HG03103 (cell line): ENCODE measurements at regions not wholly inside any gene's neighbourhood (a gene's known extent, or its start where the extent isn't known, plus 50 kb on each side); places are given as distances from the start of the nearest gene placed in this dataset.
A peak's percentile ranks its signal among the peaks of the same experiment; 100 is the strongest.

Experiments used
- ATAC-seq: cut with Tn5 transposase; IDR thresholded peaks from one replicate; pipeline ENCODE4 v1.9.1; 2021; ENCODE audit warnings: low read depth; ENCODE audit not compliant: unreplicated experiment

DNA sequence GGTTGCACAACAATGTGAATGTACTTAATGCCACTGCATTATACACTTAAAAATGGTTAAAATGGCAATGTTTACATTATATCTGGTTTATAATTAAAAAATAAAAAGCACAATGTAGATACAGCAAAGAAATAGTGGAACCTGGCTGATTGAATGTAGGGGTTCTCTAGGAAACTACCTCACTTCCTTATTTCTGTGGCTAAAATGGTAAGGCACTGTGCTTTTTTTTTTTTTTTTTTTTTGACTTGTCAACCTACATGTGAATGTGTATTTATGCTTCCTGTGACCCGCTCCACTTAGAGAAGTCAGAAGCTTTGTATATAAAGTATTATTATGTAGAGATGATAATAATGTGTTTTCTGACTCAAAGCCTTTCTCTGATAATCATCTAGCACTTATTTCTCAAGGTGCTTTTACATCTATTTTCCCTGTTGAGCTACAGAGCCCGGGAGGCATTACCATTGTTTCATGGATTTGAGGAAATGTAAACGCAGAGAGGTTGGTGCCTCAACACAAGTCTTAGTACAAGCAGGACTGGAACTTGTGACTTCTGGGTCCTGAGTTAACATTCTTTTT lies 55.0 kb downstream of the SOX4 start:
- peak; percentile 59 for ATAC-seq

DNA sequence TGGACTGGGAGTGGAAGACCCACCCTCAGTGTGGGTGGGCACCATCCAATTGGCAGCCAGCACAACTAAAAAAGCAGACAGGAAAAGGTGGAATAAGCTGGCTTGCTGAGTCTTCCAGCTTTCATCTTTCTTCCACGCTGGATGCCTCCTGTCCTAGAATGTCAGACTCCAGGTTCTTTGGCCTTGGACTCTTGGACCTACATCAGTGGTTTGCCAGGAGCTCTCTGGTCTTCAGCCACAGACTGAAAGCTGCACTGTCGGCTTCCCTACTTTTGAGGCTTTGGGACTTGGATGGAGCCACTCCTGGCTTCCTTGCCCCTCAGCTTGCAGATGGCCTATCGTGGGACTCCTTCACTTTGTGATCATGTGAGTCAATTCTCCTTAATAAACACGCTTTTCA lies 59.8 kb downstream of the SOX4 start:
- ATAC-seq, result no peak

DNA sequence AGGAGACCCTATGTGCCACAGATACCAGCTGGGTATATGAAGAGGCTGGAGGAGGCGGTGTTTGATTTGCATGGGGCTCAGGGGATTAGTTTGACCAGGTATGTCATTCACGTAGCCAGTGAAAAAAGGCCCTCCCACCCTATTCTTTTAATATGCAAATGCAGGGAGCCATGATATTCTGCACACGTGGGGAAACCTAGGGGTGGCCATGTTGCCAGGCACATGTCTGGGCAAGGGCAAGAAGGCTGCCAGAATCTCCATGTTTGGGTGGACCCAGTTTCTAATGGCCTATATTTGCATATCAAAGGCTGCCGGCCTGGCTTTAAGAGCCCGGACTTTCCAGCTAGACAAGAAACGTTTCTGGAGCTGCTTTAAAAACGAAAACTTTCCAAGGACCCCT lies 60.4 kb downstream of the SOX4 start:
- ATAC-seq, result no peak

DNA sequence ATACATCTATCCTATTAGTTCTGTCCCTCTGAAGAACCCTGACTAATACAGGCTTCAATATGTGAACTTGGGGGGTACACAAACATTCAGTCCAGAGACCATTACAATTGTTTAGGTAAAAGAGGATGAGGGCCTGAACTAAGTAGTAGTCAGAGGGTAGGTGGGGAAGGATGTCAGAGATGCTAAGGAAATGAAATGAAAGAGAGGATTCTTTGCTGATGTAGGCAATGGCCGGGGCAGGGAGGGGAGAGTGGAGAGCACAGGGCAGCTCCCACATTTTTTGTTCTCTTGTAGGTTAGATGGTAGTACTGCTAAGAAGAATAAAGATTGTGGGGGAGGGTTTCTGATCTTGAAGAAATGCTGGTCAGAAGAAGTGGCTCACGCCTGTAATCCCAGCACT lies 60.8 kb downstream of the SOX4 start:
- no peak for ATAC-seq

GRCh38 chr6:21663966-21664313 lies 70.4 kb downstream of the SOX4 start:
- ATAC-seq, result no peak

DNA sequence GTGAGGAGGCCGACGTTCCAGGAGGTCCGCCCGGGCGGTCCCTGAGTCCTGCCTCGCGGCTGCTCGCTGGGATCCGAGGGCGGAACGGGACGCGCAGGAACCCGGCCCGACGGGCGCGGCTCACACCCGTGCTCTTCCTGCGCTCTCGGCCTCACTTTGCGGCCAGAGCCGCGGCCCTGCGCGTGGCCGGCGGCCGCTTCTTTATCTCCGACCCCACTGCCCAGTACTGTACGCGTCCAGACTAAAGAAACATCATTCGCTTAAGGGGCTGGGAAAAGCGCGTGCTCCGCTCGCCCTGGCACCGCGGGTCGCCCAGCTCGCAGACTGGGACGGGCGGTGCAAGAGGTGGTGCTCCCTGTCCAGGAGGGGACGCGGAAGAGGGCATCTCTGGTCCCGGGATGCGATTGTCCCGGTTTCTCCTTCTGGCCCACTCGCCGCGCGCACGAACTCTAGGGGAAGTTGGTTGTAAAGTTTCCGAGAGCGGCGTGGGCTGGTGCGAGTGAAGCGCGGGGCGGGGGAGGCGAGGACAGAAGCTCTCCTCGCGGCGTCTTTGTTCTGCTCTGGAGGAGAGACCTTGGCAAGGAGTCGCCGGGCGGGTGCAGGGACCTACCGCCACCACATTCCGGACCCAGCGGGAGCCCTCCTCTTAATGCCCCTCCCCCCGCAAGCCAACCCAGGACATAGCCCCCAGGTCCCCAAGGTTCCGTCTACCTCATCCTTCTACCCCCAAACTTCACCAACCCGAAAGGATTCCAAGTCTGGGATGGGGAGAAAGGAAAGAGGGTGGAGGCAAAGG lies 71.0 kb downstream of the SOX4 start:
- ATAC-seq, result no peak

- ATAC-seq, result no peak
Observed at GRCh38 chr6:21665110-21665391, 71.5 kb downstream of the SOX4 start.

DNA sequence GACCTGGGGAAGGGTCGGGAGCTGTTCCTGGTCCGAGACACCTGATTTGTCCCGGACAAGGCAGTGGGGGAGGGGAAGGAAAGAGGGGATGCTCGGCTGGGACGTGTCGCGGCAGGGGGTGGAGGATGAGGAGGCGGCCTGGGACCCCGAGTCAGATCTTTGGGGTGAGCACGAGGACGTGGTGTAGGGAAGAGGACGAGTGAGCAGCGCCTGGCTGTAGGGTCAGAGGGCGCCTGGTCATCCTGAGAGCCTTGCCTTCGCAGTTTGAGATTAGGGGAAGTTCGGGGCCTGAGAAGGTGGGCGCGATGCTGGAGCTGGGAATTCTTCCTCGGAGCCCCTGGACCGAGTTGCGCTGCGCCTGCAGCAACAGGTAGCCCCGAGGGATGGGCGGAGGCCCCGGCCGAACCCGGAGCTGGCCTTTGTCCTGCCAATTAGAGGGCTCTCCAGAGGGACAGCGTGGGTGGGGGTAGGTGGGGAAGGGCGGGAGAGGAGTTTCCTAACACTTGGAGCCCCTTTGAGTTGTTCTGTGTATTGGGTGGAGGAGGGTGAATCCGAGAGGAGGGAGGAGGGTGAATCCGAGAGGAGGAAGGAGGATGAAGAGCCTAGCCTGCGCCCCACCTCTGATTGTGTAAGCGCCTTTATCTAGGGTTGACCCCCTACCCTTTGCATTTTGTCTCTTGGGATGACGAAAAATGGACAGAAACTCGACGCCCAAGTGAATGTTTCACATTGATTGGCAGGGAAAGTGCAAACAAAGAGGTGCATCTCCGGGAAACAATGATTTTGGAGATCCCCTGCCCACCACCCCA lies 72.0 kb downstream of the SOX4 start:
- no peak for ATAC-seq

GRCh38 chr6:21666201-21666691 lies 72.7 kb downstream of the SOX4 start:
- ATAC-seq, result no peak

DNA sequence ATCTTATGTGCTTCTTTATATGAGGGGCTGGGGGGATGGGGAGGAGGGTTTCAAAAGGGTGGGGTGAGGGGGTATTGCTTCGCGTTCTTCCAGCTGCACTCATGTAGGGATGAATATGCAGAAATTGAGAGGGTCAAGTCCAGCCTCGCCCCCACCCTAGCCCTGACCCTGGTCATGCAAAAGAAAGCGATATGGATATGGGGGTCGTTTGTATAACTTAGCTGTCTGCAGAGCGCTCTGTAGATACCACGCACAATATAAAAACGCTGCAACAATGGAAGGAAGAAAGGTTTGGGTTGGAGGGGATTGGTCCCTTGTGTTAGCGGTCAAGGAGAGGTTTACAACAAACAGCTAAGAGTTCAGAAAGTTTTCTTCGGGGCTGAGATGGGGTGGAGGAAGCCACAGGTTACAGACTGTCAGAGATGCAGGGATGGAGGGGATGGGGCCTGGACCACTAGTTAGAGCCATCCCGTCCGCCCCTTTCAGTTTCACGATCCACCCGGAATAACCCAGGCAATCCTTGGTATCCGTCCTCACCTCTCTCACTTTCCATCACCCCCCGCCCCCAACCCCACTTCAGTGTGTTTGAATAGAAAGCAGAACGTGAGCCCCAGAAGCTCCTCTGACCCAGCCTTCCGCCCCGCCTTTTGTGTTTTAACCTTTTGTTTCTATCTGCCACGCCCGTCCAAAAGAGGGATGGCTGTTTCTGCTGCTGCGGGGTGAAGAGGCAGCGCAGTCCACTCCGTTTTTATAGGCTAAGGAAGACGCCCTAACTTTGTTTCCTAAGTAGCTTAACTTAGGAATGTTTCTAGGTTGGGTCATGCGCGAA lies 73.5 kb downstream of the SOX4 start:
- ATAC-seq, result no peak

DNA sequence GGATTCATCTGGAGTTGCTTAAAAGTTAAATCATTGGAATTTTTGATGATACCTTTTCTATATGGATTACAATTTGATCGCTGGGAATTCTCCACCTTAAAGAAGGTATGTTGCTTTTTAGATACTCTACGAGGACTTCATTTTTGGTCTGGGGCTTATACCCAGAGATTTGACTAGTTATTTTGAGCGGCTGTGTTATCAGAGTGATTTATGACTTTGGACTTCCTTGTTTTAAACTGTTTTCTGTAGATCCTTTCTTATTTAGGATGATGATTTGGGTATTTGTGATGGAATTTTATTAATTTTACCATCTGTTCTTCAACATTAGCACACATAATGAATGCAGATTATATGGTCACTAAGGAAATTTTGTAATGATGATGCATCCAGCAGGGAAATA lies 75.2 kb downstream of the SOX4 start:
- ATAC-seq, result no peak

DNA sequence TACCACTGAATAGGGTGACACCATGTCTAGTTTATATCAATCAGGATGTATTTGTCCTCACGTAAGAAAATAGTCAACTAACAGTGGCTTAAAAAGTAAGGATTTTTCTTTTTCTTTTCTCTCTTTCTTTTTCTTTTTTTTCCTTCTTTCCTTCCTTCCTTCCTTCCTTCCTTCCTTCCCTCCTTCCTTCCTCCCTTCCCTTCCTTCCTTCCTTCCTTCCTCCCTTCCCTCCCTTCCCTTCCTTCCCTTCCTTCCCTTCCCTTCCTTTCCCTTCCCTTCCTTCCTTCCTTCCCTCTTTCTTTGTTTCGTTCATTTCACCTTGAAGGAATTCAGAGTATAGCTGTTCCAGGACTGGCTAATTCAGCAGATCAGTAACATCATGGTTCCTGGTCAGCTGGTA lies 83.2 kb downstream of the SOX4 start:
- ATAC-seq, result no peak

- ATAC-seq, result no peak
Observed at GRCh38 chr6:21678990-21679389, 85.4 kb downstream of the SOX4 start.

DNA sequence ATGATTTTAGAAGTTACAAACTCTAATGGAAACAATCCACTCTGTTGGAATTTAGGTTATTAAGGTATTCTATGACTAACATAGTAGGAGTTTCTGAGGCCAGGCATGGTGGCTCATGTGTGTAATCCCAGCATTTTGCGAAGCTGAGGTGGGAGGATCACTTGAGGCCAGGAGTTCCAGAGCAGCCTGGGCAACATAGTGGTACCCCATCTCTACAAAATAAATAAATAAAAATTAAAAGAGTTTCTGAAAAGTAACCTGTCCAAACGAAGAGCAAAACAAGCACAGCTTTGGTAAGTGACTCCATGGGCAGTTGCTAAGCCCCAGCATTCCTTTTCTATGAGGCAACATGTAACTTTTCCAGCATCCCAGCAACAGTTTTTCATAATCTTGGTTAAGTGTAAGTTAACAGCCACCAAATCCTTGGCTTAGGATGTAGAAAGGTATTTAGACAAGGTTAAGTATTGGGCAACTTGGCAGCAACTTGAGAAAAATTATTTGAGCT lies 86.3 kb downstream of the SOX4 start:
- ATAC-seq, result no peak

- ATAC-seq, result no peak
Observed at GRCh38 chr6:21680611-21681010, 87.1 kb downstream of the SOX4 start.

DNA sequence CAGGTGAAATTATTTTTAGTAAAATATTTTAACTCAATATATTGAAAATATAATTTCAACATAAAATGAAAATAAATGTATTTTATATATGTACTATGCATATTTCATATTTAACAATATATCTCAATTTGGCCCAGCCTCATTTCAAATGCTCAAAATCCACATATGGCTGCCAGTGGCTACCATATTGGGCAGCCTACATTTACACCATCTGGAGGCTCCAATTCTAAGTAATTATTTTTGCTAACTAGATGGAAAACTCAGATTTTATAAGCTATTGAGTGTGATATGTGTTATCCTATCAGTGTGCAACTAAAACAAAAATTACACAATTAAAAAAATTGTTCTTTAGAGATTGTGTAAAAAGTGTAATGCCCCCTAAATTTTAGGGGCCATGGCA lies 96.9 kb downstream of the SOX4 start:
- ATAC-seq, result no peak

DNA sequence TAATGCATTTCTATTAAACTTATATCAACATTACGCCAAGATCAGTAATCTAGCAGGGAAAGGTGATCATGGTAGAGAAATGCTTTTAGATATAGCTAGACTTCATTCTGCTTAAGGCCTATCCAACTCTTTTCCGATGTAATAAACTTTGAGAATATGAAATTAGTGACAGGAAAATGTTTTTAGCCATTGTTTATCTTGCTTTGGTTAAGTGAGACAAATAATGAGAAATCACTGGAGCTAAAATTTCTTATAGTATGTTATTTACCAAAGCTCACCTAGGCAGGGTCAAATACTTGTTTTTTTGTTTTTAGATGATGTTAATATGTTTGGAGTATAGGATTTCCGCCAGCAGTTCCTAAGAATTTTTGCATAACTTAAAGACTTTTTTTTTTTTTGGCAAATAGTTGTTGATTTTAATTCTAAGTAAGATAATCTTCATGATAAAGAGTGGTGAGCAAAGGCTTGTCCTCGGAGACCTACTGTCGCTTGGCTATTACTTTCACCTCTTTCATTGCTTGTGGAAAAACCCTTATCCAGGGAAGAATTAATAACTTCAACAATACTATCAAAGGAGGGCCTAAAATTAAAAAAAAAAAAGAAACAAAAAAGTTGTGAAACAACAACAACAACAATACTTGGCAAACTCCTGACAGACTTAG lies 98.3 kb downstream of the SOX4 start:
- no peak for ATAC-seq

- ATAC-seq, result no peak
Observed at GRCh38 chr6:21692721-21693120, 99.2 kb downstream of the SOX4 start.

GRCh38 chr6:21694168-21694567 lies 100.6 kb downstream of the SOX4 start:
- no peak for ATAC-seq
